SK-N-SH treated with all-trans-retinoic acid at 6 μM for 48 hours (cell line): ENCODE measurements at regions not wholly inside any gene's neighbourhood (a gene's known extent, or its start where the extent isn't known, plus 50 kb on each side); places are given as distances from the start of the nearest gene placed in this dataset.

Experiments
- ATAC-seq: fragments of 200-7000 bp; cut with Tn5 transposase; 3 replicates; pipeline ENCODE4 v1.9.1; 2020; ENCODE audit warnings: mild to moderate bottlenecking, moderate library complexity
- ARNTL ChIP-seq: fragments of 450-650 bp; formaldehyde crosslinking; IDR thresholded peaks from 2 replicates; pipeline ENCODE4 v1.5.0; 2020; ENCODE audit warnings: low read depth, mild to moderate bottlenecking, moderate library complexity, borderline replicate concordance
- BACH2 ChIP-seq: fragments of 250-450 bp; sonication (Bioruptor Pico); IDR thresholded peaks from 2 replicates; pipeline ENCODE4 v1.9.0; 2021; ENCODE audit warnings: mild to moderate bottlenecking, borderline replicate concordance
- CSDC2 ChIP-seq: fragments of 250-450 bp; sonication (Bioruptor Pico); IDR thresholded peaks from 2 replicates; pipeline ENCODE4 v1.5.0; 2020; ENCODE audit warnings: mild to moderate bottlenecking, moderate library complexity
- GLIS3 ChIP-seq: fragments of 250-450 bp; sonication (Bioruptor Pico); IDR thresholded peaks from 2 replicates; pipeline ENCODE4 v1.5.0; 2020; ENCODE audit warnings: mild to moderate bottlenecking, moderate library complexity
- ISL1 ChIP-seq: fragments of 250-450 bp; sonication (Bioruptor Pico); IDR thresholded peaks from 2 replicates; pipeline ENCODE4 v2.1.2; 2022; ENCODE audit warnings: mild to moderate bottlenecking, moderate library complexity
- OSR1 ChIP-seq: fragments of 250-450 bp; sonication (Bioruptor Pico); IDR thresholded peaks from 2 replicates; pipeline ENCODE4 v1.8.0; 2022; ENCODE audit warnings: moderate library complexity, mild to moderate bottlenecking, inconsistent platforms
- POU6F1 ChIP-seq: fragments of 250-450 bp; sonication (Bioruptor Pico); IDR thresholded peaks from 2 replicates; pipeline ENCODE4 v1.8.0; 2021; ENCODE audit warnings: low read depth, mild to moderate bottlenecking, moderate library complexity, borderline replicate concordance
- PPARA ChIP-seq: fragments of 250-450 bp; sonication (Bioruptor Pico); IDR thresholded peaks from 2 replicates; pipeline ENCODE4 v1.5.0; 2020; ENCODE audit warnings: mild to moderate bottlenecking, borderline replicate concordance
- RARB ChIP-seq: fragments of 250-450 bp; sonication (Bioruptor Pico); IDR thresholded peaks from 2 replicates; pipeline ENCODE4 v1.8.0; 2021; ENCODE audit warnings: mild to moderate bottlenecking, moderate library complexity
- SNAI2 ChIP-seq: fragments of 250-450 bp; sonication (Bioruptor Pico); IDR thresholded peaks from 2 replicates; pipeline ENCODE4 v1.5.0; 2020; ENCODE audit warnings: mild to moderate bottlenecking, moderate library complexity
- TCF4 ChIP-seq: fragments of 250-450 bp; sonication (Bioruptor Pico); IDR thresholded peaks from 2 replicates; pipeline ENCODE4 v1.8.0; 2021; ENCODE audit warnings: mild to moderate bottlenecking, moderate library complexity, borderline replicate concordance
- TOX ChIP-seq: fragments of 250-450 bp; sonication (Bioruptor Pico); IDR thresholded peaks from 2 replicates; pipeline ENCODE4 v1.8.0; 2021; ENCODE audit warnings: mild to moderate bottlenecking, moderate library complexity, borderline replicate concordance
- TSHZ2 ChIP-seq: fragments of 250-450 bp; sonication (Bioruptor Pico); IDR thresholded peaks from 2 replicates; pipeline ENCODE4 v1.5.0; 2020; ENCODE audit warnings: mild to moderate bottlenecking, moderate library complexity
- ZC3H10 ChIP-seq: fragments of 250-450 bp; sonication (Bioruptor Pico); IDR thresholded peaks from 2 replicates; pipeline ENCODE4 v1.5.1; 2021; ENCODE audit warnings: mild to moderate bottlenecking, moderate library complexity
- ZFP3 ChIP-seq: fragments of 250-450 bp; sonication (Bioruptor Pico); IDR thresholded peaks from 2 replicates; pipeline ENCODE4 v1.5.0; 2020; ENCODE audit warnings: mild to moderate bottlenecking, moderate library complexity
- ZFP30 ChIP-seq: fragments of 450-650 bp; formaldehyde crosslinking; IDR thresholded peaks from 2 replicates; pipeline ENCODE4 v1.5.0; 2022; ENCODE audit warnings: mild to moderate bottlenecking, moderate library complexity
- ZNF565 ChIP-seq: fragments of 450-650 bp; formaldehyde crosslinking; conservative IDR thresholded peaks from 2 replicates; pipeline ENCODE4 v1.5.0; 2020; ENCODE audit warnings: low read depth, mild to moderate bottlenecking, moderate library complexity
- ZNF70 ChIP-seq: fragments of 450-650 bp; formaldehyde crosslinking; IDR thresholded peaks from 2 replicates; pipeline ENCODE4 v1.5.0; 2020; ENCODE audit warnings: mild to moderate bottlenecking, moderate library complexity
- ZNF8 ChIP-seq: fragments of 450-650 bp; formaldehyde crosslinking; IDR thresholded peaks from 2 replicates; pipeline ENCODE4 v1.5.0; 2020; ENCODE audit warnings: mild to moderate bottlenecking, moderate library complexity

- TF ChIP-seq ZNF565 (CRISPR knock-in tag) = no peak
- TF ChIP-seq TOX (CRISPR knock-in tag) = no peak
- no peak for TF ChIP-seq ISL1 (CRISPR knock-in tag)
- TF ChIP-seq POU6F1 (CRISPR knock-in tag) = no peak
- TF ChIP-seq ZC3H10 (CRISPR knock-in tag) = no peak
- TF ChIP-seq ARNTL = no peak
- no peak for TF ChIP-seq ZFP3
- no peak for TF ChIP-seq BACH2
- no peak for TF ChIP-seq TCF4 (CRISPR knock-in tag)
- no peak for TF ChIP-seq GLIS3 (CRISPR knock-in tag)
- no peak for TF ChIP-seq PPARA
- no peak for TF ChIP-seq ZNF70 (CRISPR knock-in tag)
- TF ChIP-seq OSR1 = no peak
- no peak for TF ChIP-seq CSDC2
- ATAC-seq = no peak
Observed at GRCh38 chr10:29797616-29798015, 162.8 kb upstream of the SVIL start.

- no peak for TF ChIP-seq ZNF8 (CRISPR knock-in tag)
Observed at GRCh38 chr10:29795850-29796249, 161.1 kb upstream of the SVIL start.

GRCh38 chr10:29794776-29795611 lies 160.2 kb upstream of the SVIL start:
- TF ChIP-seq ARNTL (no peak), ISL1 (CRISPR knock-in tag) (peak; percentile 73)
- TF ChIP-seq, all 23 proteins: peak for 1
- no peak; the same call in 2 of the 3 replicates for ATAC-seq

More at GRCh38 chr10:29795850-29796249, 161.1 kb upstream of the SVIL start:
- ATAC-seq = no peak

GRCh38 chr10:29791773-29792172 lies 157.0 kb upstream of the SVIL start:
- TF ChIP-seq ISL1 (CRISPR knock-in tag) (no peak), ZNF8 (CRISPR knock-in tag) (no peak), POU6F1 (CRISPR knock-in tag) (no peak), SNAI2 (CRISPR knock-in tag) (no peak), TSHZ2 (CRISPR knock-in tag) (no peak), OSR1 (no peak)
- no peak for ATAC-seq

- TF ChIP-seq ZNF8 (CRISPR knock-in tag) = no peak
- TF ChIP-seq ZFP3 = no peak
- no peak for TF ChIP-seq GLIS3 (CRISPR knock-in tag)
- no peak for TF ChIP-seq RARB (CRISPR knock-in tag)
- TF ChIP-seq TOX (CRISPR knock-in tag) = no peak
- no peak for TF ChIP-seq CSDC2
- no peak for TF ChIP-seq ARNTL
- no peak for TF ChIP-seq ZFP30 (CRISPR knock-in tag)
- ATAC-seq = no peak
Observed at GRCh38 chr10:29790207-29790606, 155.4 kb upstream of the SVIL start.

GRCh38 chr10:29788113-29788512 lies 153.3 kb upstream of the SVIL start:
- no peak for ATAC-seq
- TF ChIP-seq ARNTL (no peak), TOX (CRISPR knock-in tag) (no peak), CSDC2 (no peak), BACH2 (no peak), ZNF8 (CRISPR knock-in tag) (peak; percentile 98)
